C4-2B (cell line): ENCODE measurements at regions not wholly inside any gene's neighbourhood (a gene's known extent, or its start where the extent isn't known, plus 50 kb on each side); places are given as distances from the start of the nearest gene placed in this dataset.
"Not testable (repeated sequence)": the region's sequence is repeated elsewhere in the genome, so short reads cannot be mapped to it uniquely, and the experiment has no call there.

Experiments used
- H3K27ac ChIP-seq: fragments of 450-650 bp; 2 replicates; pipeline ENCODE4 v1.5.1; 2017
- CTCF ChIP-seq: fragments of 450-650 bp; conservative IDR thresholded peaks from 2 replicates; pipeline ENCODE4 v1.5.1; 2017; ENCODE audit warnings: mild to moderate bottlenecking
- ZFX ChIP-seq: fragments of 450-650 bp; IDR thresholded peaks from 2 replicates; pipeline ENCODE4 v1.6.1; 2017

GRCh38 chr12:9422689-9423088, 185.0 kb downstream of the KLRB1 start:
- H3K27ac ChIP-seq: not testable (repeated sequence)

GRCh38 chr12:9421520-9422086, 186.1 kb downstream of the KLRB1 start:
- not testable (repeated sequence) for H3K27ac ChIP-seq

GRCh38 chr12:9420817-9421519, 186.7 kb downstream of the KLRB1 start:
- not testable (repeated sequence) for H3K27ac ChIP-seq

- H3K27ac ChIP-seq: peak overlapping the region; percentile 54
These were observed 189.1 kb downstream of the KLRB1 start for GRCh38 chr12:9418669-9419041.

- H3K27ac ChIP-seq: peak overlapping the region; percentile 54
These were observed 189.6 kb downstream of the KLRB1 start for GRCh38 chr12:9417947-9418668.

- not testable (repeated sequence) for H3K27ac ChIP-seq
These were observed 190.4 kb downstream of the KLRB1 start for GRCh38 chr12:9417341-9417740.

GRCh38 chr12:9416346-9416745, 191.4 kb downstream of the KLRB1 start:
- not testable (repeated sequence) for H3K27ac ChIP-seq

GRCh38 chr12:9415898-9416297, 191.8 kb downstream of the KLRB1 start:
- not testable (repeated sequence) for H3K27ac ChIP-seq

- not testable (repeated sequence) for H3K27ac ChIP-seq
These were observed 193.9 kb downstream of the KLRB1 start for GRCh38 chr12:9413862-9414261.

GRCh38 chr12:9412459-9412858, 195.3 kb downstream of the KLRB1 start:
- not testable (repeated sequence) for H3K27ac ChIP-seq

- H3K27ac ChIP-seq: not testable (repeated sequence)
These were observed 196.0 kb downstream of the KLRB1 start for GRCh38 chr12:9411616-9412268.

GRCh38 chr12:9407425-9407748, 199.2 kb upstream of the PZP start:
- not testable (repeated sequence) for H3K27ac ChIP-seq

- TF ChIP-seq ZFX: no peak
- TF ChIP-seq CTCF: no peak
- no peak overlapping the region for H3K27ac ChIP-seq
These were observed 198.6 kb upstream of the PZP start for GRCh38 chr12:9406564-9407424.

- TF ChIP-seq CTCF (no peak), ZFX (no peak)
- no peak overlapping the region for H3K27ac ChIP-seq
These were observed 197.8 kb upstream of the PZP start for GRCh38 chr12:9405886-9406563.
